ENCODE measurements at regions not wholly inside any gene's neighbourhood (a gene's known extent, or its start where the extent isn't known, plus 50 kb on each side); places are given as distances from the start of the nearest gene placed in this dataset.

DNA sequence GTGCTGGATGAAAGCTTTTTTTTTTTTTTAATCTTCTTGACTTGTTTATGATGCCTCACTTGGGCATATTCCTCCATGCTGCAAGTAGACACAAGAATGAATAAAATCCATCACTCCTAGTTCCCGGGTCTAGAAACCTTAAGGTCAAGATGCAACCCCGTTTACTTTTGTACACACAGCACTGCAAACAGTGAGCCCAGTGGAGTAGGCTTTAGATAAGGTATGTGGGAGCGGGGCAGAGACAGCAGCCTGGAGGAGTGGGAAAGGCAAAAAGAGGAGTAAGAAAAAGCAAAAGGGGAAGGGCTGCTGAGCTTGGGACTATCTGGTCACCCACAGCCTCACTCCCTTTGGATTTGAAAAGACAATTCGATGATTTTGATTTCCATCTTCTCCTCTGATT, 429.8 kb upstream of the ARGLU1 start:
- DNase-seq, result no peak

DNA sequence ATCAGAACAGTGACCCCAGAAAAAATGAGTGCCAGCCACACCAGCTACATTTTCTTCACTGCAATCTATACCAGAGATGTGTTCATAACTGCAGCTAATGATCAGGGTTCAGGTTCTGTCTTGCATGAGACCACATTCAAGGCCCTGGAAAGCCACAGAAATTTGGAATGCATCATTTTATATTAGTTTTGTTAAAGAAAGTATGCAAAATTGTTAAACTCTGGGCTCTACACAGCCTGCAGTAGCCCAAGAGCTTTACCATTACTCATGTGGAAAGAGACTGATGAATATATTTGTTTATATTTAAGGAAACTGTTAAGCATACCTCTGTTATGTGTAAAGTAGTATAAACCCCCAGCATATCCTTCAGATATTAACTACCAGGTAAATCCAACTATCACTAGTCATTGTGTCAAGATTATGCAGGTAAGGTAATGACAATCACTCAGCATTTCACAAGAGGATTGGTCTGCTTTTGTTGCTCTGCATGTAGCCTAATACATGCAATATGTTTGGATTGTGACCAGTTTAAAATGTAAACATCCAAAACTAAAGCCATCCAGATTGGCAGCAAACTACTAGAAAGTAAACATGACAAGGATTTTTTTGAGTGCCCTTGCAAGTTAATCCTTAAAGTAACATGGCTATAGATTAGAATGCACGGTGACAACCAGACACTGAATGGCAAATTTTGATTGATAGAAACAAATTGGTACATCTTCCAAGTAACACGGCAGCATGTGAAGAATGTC, 429.1 kb upstream of the ARGLU1 start:
- DNase-seq, result no peak

- no peak for DNase-seq
Measured at GRCh38 chr13:106990594-106990993, 422.7 kb upstream of the ARGLU1 start.

DNA sequence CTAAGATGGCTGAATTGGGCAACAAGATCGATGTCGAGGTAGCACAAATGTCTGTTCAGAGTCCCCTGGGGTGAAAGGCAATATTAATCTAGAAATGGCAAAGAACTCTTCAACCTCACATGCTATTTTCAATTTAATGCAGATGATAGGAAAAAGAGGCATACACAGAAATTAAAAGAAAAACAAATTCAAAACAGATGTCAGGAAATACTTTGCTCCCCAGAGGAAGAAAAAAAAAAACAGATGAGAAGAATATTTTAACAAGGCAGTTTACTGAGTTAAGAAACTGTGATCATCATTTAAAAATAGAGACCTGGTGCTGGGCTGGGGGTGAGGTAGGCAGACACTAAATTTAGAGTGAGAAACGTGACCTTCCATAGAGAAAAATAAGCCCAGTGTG, 421.9 kb upstream of the ARGLU1 start:
- no peak for DNase-seq

DNA sequence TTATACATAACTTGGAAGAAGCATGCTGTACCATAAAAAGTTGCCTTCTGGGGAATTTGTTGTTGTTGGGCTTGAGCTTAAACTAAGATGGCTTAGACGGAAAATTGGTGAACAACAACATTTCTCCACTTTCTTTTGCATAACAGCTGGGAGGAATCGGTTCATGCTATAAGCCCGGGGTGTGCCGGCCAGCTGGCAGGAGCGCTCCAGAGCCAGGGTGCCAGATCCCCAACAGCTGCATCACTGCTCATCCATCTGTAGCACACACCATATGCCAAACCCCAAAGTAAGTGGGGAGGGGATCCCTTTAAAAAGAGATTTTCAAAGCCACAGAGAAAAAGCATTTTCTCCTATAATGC, 419.5 kb upstream of the ARGLU1 start:
- DNase-seq, result peak; percentile 39

- DNase-seq, result no peak
Measured at GRCh38 chr13:106986687-106987426, 418.9 kb upstream of the ARGLU1 start.

DNA sequence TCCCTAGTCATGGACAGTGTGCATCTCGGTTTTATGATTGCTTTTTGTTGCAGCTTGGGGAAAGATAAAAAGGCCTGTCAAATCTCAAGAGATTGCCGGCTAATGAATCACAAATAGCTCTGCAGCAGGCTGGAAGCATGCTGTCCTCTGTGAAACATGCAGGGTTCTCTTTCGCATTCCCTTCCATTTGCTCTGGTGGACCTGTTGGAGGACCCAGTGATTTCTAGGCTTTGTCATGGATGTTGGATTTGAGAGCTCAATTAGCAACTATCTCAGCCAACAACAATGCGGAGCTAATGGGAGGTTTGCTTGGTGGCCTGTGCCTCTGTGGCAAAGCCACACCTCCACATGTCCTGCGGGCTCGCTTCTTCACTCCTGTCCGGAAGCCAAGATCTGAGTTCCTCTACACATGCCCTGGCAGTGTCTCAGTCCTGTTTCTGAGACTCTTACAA, 418.1 kb upstream of the ARGLU1 start:
- no peak for DNase-seq

DNA sequence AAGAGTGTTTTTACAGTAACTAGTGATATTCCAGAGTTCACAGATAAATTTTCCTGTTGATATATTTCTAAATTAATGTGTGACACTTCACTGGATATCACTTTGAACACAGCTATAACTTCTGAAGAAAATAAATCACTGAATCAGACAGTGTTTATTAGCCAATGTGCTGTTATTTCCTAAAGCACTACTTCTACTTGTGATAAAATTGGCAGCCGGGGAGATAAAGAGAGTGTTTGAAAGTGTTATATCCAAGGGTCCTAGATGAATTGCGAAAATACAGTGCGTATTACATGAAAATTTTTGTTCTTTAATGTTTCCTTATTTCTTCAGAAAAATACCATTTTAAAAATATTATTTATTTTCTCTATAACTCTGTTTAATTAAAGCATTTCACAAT, 417.5 kb upstream of the ARGLU1 start:
- DNase-seq, result no peak

DNA sequence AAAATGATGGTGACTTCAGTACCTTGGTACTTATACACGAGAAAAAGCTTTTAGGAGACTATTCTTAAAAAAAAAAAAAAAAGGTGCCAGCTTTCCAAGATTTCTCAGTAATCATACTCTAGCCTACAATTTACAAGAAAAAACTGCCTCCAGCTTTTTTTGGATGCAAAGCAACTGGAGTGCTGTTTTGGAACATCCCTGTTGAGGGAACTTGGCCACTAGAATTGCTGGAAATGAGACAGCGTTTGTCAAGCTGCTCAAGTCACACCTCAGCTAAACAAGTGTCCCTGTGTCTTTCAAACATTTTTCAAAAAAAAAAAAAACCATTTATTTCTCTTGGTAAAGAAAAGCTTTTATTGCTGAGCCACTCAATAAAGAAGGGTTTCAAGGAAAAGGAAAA, 413.1 kb upstream of the ARGLU1 start:
- no peak for DNase-seq

DNA sequence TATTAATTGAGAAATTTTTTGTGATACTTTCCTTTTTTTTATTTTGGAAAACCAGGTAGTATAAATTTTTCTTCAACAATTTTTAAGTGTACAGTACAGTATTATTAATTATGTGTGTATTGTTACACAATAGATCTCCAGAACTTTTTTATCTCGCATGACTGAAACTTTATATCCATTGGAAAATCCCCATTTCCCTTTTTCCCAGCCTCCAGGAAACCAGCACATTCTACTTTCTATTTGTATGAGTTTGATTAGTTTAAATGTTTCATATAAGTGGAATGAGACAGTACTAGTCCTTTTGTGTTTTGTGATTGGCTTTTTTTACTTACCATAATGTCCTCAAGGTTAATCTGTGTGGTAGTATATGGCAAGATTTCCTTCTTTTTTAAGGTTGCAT, 399.5 kb upstream of the ARGLU1 start:
- no peak for DNase-seq

- DNase-seq, result no peak
Measured at GRCh38 chr13:106963151-106963550, 395.2 kb upstream of the ARGLU1 start.

DNA sequence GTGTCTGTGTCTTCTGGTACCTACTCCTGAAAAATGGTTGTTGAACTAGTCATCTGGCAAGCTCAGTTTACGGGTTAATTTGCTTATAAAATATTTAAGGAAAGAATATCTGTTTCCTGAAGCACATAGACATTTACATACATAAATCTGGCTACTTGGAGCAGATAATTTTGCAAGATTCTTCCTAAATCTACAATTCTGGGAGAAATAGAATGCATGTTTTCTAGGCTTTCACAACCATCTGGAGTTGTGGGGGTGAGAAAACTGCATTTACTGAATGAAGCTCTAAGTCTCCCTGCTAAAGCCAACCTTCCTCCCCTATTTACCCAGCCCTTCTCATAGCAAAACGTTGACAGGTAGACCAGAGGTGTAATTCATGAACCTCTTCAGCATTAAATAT, 393.7 kb upstream of the ARGLU1 start:
- no peak for DNase-seq

DNA sequence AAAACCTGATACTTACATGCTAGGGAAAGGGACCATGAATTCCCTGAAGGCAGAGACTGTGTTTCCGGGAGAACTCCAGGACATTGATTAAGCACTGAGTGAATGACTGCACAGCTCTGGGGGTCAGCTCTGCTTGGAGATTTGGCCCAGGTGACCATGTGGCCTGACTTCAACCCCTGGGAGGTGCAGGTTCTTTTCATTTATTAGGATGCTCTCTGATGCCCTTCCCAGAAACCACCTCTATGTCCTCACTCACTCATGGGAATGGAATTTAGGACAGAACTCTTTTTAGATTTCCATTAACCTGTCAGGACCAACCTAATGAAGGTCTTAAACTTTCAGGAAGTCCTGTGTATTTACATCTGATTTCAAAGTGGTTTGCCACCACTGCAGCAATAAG, 393.3 kb upstream of the ARGLU1 start:
- DNase-seq, result no peak

DNA sequence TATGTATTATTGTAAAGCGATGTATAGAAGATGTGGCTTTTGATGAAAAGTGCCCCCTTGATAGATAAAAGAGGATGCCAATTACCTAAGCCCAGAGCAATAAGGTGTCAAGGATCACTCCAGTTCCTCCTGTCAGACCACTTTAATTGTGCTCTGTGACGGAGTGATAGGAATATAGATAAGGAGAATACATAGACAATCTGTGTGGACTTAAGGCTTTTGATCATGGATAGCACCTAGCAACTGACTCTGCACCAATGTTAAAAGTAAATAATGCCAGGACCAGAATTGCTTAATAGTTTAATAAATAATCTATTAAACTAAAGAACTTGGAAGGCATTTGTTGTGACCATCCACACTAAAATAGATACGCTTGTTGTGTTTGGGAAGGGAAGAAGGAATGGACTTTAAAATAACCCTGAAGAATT, 390.7 kb upstream of the ARGLU1 start:
- DNase-seq, result no peak

GRCh38 chr13:106942563-106942962, 374.6 kb upstream of the ARGLU1 start:
- no peak for DNase-seq

DNA sequence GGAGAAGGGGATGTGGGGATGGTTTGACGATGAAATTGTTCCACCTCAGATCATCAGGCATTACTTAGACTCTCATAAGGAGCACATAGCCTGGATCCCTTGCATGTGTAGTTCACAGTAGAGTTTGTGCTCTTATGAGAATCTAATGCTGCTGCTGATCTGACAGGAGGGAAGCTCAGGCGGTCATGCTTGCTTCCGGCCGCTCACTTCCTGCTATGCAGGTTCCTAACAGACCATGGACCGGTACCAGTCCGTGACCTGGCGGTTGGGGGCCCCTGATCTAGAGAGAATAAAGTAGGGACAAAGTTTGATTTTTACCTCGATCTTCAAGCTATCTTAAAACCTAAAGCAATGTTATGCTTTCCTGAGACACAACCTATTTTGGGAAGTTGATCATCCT, 373.8 kb upstream of the ARGLU1 start:
- DNase-seq, result no peak

DNA sequence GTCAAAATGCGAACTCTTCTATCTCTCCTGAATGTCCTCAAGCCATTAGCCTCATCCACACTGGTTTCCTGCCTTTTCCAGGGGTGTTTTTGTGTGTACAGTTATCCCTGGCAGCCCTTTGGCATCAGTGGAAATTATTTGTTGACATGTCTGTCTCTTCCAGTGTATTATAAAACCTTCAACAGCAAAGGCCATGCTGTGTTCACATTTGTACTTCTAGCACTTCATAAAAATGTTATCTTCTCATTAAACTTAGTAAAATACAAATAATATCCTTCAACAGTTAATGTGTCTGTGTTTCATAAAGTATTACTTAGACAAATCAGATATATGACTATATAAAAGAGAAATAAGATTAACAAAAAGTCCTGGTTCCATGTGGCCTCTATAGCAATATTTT, 359.5 kb upstream of the ARGLU1 start:
- no peak for DNase-seq

DNA sequence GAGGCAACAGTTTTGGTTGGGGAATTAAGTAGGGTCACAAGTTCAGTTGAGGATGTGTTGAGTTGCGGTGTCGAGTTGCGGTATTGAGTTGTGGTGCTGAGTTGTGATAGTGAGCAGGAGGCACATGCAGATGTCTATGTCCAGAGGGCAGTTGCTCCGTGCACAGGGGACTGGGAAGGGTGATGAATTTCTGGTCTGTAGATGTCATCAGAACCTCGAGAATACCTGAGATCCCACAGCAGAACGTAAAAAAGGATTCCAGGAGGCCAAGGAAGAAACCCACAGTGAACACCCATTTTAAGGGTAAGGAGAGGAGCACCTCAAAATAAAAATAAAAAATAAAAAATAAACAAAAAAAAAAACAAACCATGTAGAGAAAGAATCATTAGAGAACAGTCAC, 354.4 kb upstream of the ARGLU1 start:
- DNase-seq, result no peak

DNA sequence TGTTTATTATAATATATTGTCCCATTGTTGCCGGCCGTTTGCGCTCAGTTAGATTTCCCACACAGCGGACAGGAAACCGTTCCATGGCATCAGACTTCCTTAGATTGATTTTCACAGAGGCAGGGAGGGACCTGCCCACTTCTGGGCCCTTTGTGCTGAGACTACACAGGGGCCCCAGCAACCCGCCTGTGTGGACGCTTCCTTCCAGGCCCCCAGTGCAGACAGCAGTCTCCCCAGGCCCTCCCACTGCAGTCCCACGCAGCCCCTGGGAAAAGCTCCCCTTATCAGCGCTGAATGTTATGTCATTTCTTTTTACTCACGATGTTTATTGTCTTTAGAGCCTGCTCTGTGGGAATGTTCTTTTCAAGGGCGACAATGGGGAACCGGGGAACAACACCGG, 351.7 kb upstream of the ARGLU1 start:
- no peak for DNase-seq

DNA sequence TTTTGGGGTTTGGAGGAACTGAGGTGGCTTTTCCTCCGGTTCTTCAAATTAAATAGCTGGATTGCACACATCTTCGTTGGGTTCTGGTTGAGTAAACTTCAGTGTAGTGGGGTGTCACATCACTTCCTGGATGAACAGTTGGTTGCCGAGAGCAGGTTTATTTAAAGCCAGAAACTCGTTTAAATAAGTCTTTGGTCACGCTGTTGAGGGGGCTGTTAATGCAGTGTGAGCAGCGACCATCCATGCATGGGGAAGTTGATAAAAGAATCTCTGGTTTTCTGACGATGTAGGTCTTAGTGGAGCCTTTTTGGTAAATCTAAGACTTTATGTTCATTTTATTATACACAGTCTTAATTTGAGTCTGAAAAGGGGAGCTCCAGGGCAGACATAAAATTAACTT, 351.2 kb upstream of the ARGLU1 start:
- no peak for DNase-seq

DNA sequence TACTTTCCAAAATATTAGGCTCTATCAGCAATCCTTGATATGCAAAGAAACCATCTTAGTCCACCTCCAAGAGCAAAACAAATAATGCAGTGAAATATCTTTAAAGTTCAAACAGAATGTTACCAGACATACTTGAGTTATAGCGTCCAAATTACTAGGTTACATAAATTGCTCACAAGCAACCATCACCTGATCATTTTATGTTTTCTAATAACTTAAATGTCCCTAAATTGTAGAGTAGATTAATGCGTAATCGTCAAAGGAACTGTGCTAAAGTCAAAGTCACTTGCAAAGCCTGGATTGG, 350.6 kb upstream of the ARGLU1 start:
- DNase-seq, result no peak

DNA sequence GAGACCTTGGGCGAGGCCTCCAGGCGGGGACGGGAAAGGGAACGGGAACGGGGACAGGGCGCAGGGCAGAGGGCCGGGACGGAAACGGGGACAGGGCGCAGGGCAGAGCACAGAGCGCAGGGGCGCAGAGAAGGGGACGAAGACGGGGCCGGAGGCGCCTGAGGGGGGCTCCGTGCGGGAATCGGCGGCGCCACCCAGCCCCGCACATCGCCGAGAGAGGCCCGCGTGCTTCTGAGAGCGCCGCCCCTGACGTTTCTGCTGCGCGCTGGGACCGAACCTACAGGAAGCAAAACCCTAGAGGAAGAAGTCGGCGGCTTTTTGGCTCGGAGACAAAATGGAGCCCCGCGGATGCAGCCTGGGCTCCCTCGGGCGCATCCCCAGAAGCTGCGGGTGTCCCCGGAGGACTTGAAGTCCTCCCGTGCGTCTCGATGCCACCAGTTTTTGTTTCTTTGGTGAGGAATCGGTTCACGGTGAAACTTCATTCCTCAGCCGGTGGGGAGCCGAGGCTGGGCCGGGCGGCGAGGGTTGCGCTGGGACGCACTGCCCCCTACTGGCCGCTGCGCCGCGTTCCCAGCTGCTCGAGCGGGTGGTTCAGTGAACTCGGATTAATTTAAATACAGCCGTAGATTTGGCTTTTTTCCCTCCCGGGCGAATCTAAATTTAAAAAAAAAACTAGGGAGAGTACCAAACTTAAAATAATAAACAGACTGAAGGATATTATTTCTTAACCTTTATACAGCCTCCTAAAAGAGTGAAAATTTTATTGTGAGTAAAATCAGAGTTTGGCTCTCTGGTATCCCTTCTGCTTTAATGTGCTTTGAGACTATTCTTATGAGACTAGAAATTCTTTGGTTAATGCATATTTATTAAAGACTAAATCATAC, 350.0 kb upstream of the ARGLU1 start:
- DNase-seq, result peak; percentile 58

DNA sequence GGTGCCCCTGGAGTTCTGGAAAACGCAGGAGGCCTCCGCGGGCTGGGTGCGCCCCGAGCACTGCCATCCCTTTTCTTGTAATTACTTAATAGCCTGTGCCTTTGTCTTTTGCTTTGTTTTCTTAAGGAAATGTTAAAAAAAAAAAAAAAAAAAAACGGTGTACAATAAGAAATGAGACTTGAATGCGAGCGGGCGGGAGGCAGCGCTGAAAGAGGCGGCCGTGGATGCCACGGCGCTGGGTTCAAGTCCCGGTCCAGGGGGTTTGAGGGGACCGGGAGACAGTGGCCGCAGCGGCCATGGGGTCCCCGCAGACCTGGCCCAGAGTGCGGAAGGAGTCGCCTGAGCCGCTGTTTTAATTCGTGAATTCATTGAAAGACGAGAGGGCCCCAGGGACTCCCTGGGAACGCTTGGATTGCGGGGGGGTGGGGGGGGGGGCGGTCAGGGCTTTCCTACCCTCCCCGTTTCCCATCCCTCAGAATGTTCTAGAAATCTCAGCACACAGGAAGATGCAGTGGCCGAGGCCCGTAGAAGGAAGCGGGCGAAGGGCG, 349.2 kb upstream of the ARGLU1 start:
- DNase-seq, result no peak

Measured in NCI-H2171 (cell line).